GM23338 (cell line): ENCODE measurements at regions not wholly inside any gene's neighbourhood (a gene's known extent, or its start where the extent isn't known, plus 50 kb on each side); places are given as distances from the start of the nearest gene placed in this dataset.

ENCODE experiments used
- ATAC-seq: fragments of 200-7000 bp; cut with Tn5 transposase; 3 replicates; pipeline ENCODE4 v1.9.1; 2020
- DNase-seq: peaks from one replicate; pipeline ENCODE4 v3.0.0-alpha.2; 2015; ENCODE audit warnings: low spot score
- H2AFZ ChIP-seq: fragments of 200-600 bp; sonication (generic); 2 replicates; pipeline ENCODE4 v1.8.0; 2016; ENCODE audit warnings: antibody characterized with exemption, mild to moderate bottlenecking, moderate library complexity
- H3F3A ChIP-seq: fragments of 200-600 bp; sonication (generic); replicated peaks from 2 replicates; pipeline ENCODE4 v1.8.0; 2017; ENCODE audit warnings: antibody characterized with exemption, mixed run types, low read depth
- H3K27ac ChIP-seq: fragments of 200-600 bp; sonication (generic); 2 replicates; pipeline ENCODE4 v1.6.1; 2016; ENCODE audit warnings: low read depth
- H3K27me3 ChIP-seq: fragments of 200-600 bp; sonication (generic); 2 replicates; pipeline ENCODE4 v1.8.0; 2016; ENCODE audit warnings: mild to moderate bottlenecking, mixed run types, moderate library complexity; ENCODE audit not compliant: insufficient read depth
- H3K36me3 ChIP-seq: fragments of 200-600 bp; sonication (generic); 2 replicates; pipeline ENCODE4 v1.8.0; 2016; ENCODE audit warnings: mild to moderate bottlenecking; ENCODE audit not compliant: insufficient read depth
- H3K4me1 ChIP-seq: fragments of 200-600 bp; sonication (generic); 2 replicates; pipeline ENCODE4 v1.8.0; 2016; ENCODE audit warnings: mild to moderate bottlenecking, moderate library complexity; ENCODE audit not compliant: insufficient read depth
- H3K4me2 ChIP-seq: fragments of 200-600 bp; sonication (generic); 2 replicates; pipeline ENCODE4 v1.7.1; 2017; ENCODE audit warnings: mixed run types
- H3K4me3 ChIP-seq: fragments of 200-600 bp; sonication (generic); 2 replicates; pipeline ENCODE4 v1.6.1; 2016; ENCODE audit warnings: mixed run types
- H3K79me2 ChIP-seq: fragments of 200-600 bp; sonication (generic); replicated peaks from 2 replicates; pipeline ENCODE4 v1.8.0; 2017; ENCODE audit warnings: mild to moderate bottlenecking; ENCODE audit not compliant: insufficient read depth
- H3K9me2 ChIP-seq: fragments of 200-600 bp; sonication (generic); 2 replicates; pipeline ENCODE4 v1.8.0; 2017; ENCODE audit not compliant: insufficient read depth
- H4K20me1 ChIP-seq: fragments of 200-600 bp; sonication (generic); replicated peaks from 2 replicates; pipeline ENCODE4 v1.8.0; 2017; ENCODE audit warnings: mild to moderate bottlenecking; ENCODE audit not compliant: insufficient read depth
- H3K27ac Mint-ChIP-seq: 2 replicates; pipeline ENCODE4 v1.8.0; 2020; ENCODE audit warnings: inconsistent platforms, mild to moderate bottlenecking, moderate library complexity, mixed read lengths
- H3K27me3 Mint-ChIP-seq: 3 replicates; pipeline ENCODE4 v1.8.0; 2022; ENCODE audit warnings: low read depth, mild to moderate bottlenecking, moderate library complexity, mixed read lengths, inconsistent platforms; ENCODE audit not compliant: insufficient read depth, poor library complexity
- H3K36me3 Mint-ChIP-seq: 3 replicates; pipeline ENCODE4 v1.8.0; 2021; ENCODE audit warnings: low read depth, mild to moderate bottlenecking, inconsistent platforms, moderate library complexity, mixed read lengths
- H3K4me1 Mint-ChIP-seq: 3 replicates; pipeline ENCODE4 v1.8.0; 2020; ENCODE audit warnings: mild to moderate bottlenecking, inconsistent platforms, mixed read lengths
- H3K4me3 Mint-ChIP-seq: 3 replicates; pipeline ENCODE4 v1.8.0; 2021; ENCODE audit warnings: moderate library complexity, mild to moderate bottlenecking, inconsistent platforms, mixed read lengths
- H3K9me3 Mint-ChIP-seq: 3 replicates; pipeline ENCODE4 v1.8.0; 2020; ENCODE audit warnings: moderate library complexity, mild to moderate bottlenecking, inconsistent platforms, mixed read lengths
- CREB1 ChIP-seq: fragments of 250-450 bp; sonication (Bioruptor Pico); IDR thresholded peaks from 2 replicates; pipeline ENCODE4 v1.5.0; 2020; ENCODE audit warnings: low read depth, mild to moderate bottlenecking, moderate library complexity
- EZH2 ChIP-seq: fragments of 200-600 bp; sonication (generic); IDR thresholded peaks from one replicate; pipeline ENCODE4 v1.8.0; 2017; ENCODE audit warnings: antibody characterized with exemption, mild to moderate bottlenecking, low read depth; ENCODE audit not compliant: unreplicated experiment
- NANOG ChIP-seq: IDR thresholded peaks from 2 replicates; pipeline ENCODE4 v1.6.1; 2016; ENCODE audit warnings: antibody characterized with exemption, borderline replicate concordance
- POLR2AphosphoS5 ChIP-seq: IDR thresholded peaks from 2 replicates; pipeline ENCODE4 v1.6.1; 2016; ENCODE audit warnings: antibody characterized with exemption, low read depth
- ZNF462 ChIP-seq: fragments of 250-450 bp; sonication (Bioruptor Pico); IDR thresholded peaks from 2 replicates; pipeline ENCODE4 v1.5.0; 2020; ENCODE audit warnings: mild to moderate bottlenecking, moderate library complexity

GRCh38 chr3:23685541-23686258, 120.1 kb upstream of the UBE2E1 start:
- no peaks in the 10 kb centered on the region for H3K27me3 ChIP-seq
- Mint-ChIP-seq H3K27me3 (peaks cover 7% of the 10 kb centered on the region), H3K4me1 (peaks cover 14% of the 10 kb centered on the region), H3K27ac (no peak overlapping the region), H3K4me3 (no peak overlapping the region), H3K9me3 (peaks cover 15% of the 10 kb centered on the region), H3K36me3 (peaks cover 10% of the 10 kb centered on the region; the same call in 2 of the 3 replicates)
- H3K4me1 ChIP-seq: peaks cover 13% of the 10 kb centered on the region
- no peak overlapping the region for H3K4me3 ChIP-seq
- no peaks in the 10 kb centered on the region for H3K79me2 ChIP-seq
- H3F3A ChIP-seq: no peaks in the 10 kb centered on the region
- ATAC-seq (no peak), DNase-seq (peak; percentile 17)
- no peak for TF ChIP-seq ZNF462 (CRISPR knock-in tag)
- TF ChIP-seq NANOG: no peak
- no peak for TF ChIP-seq CREB1 (CRISPR knock-in tag)
- H3K27ac ChIP-seq: no peak overlapping the region
- H2AFZ ChIP-seq: 0 out of 2 replicates have a peak overlapping the region, but pooled peaks have one; percentile 31
- H3K4me2 ChIP-seq: 0 out of 2 replicates have a peak overlapping the region, but pooled peaks have one; percentile 50
- no peaks in the 10 kb centered on the region for H4K20me1 ChIP-seq
- H3K36me3 ChIP-seq: no peaks in the 10 kb centered on the region
- no peaks in the 10 kb centered on the region; the same call in 1 of the 2 replicates for H3K9me2 ChIP-seq

- H3K27me3 Mint-ChIP-seq: peaks cover 7% of the 10 kb centered on the region
- peaks cover 5% of the 10 kb centered on the region; the same call in 1 of the 2 replicates for H3K9me2 ChIP-seq
- no peak overlapping the region for H3K27ac Mint-ChIP-seq
- peaks cover 13% of the 10 kb centered on the region for H3K4me1 ChIP-seq
- H3K4me3 ChIP-seq: no peak overlapping the region
- peaks cover 15% of the 10 kb centered on the region for H3K9me3 Mint-ChIP-seq
- no peak overlapping the region for H3K27ac ChIP-seq
- H3K36me3 Mint-ChIP-seq: peaks cover 10% of the 10 kb centered on the region; the same call in 2 of the 3 replicates
- DNase-seq (no peak), ATAC-seq (peak; percentile 57)
- H3K27me3 ChIP-seq: no peaks in the 10 kb centered on the region
- H3K4me2 ChIP-seq: peak overlapping the region; percentile 50
- H3F3A ChIP-seq: no peaks in the 10 kb centered on the region
- peaks cover 14% of the 10 kb centered on the region for H3K4me1 Mint-ChIP-seq
- H3K4me3 Mint-ChIP-seq: no peak overlapping the region
- H3K79me2 ChIP-seq: no peaks in the 10 kb centered on the region
- H2AFZ ChIP-seq: peak overlapping the region; percentile 92
- no peaks in the 10 kb centered on the region for H3K36me3 ChIP-seq
- no peaks in the 10 kb centered on the region for H4K20me1 ChIP-seq
- TF ChIP-seq POLR2AphosphoS5 (no peak), ZNF462 (CRISPR knock-in tag) (no peak), EZH2 (no peak)
Measured at GRCh38 chr3:23686519-23686918, 119.2 kb upstream of the UBE2E1 start.
